ENCODE measurements at regions not wholly inside any gene's neighbourhood (a gene's known extent, or its start where the extent isn't known, plus 50 kb on each side); places are given as distances from the start of the nearest gene placed in this dataset.

- H3K36me3 Mint-ChIP-seq (ENCODE audit: insufficient read depth in 1 of 3, low read depth in 3 of 3): peaks cover 0 to 4% (median 0%) of the 10 kb centered on the region in 3 experiments; a peak in 5 of 7 replicates
- H2BK15ac ChIP-seq (ENCODE audit: low read depth, low read length): no peak overlapping the region
- H3K4me3 Mint-ChIP-seq: no peak overlapping the region
- H3K4me2 ChIP-seq (ENCODE audit: insufficient read depth, insufficient read length, low read length): no peak overlapping the region
- no peaks in the 10 kb centered on the region for H3K27me3 ChIP-seq (ENCODE audit: insufficient read depth, low read length)
- H3K18ac ChIP-seq (ENCODE audit: insufficient read length, low read depth, low read length): no peak overlapping the region
- H3K56ac ChIP-seq (ENCODE audit: insufficient read length, low read depth, low read length): no peak overlapping the region
- no peak overlapping the region for H3K27ac ChIP-seq (ENCODE audit: insufficient read length, low read depth, low read length)
- no peak overlapping the region for H2BK12ac ChIP-seq (ENCODE audit: insufficient read length, low read depth, low read length)
- DNase-seq: no peak
- no peak overlapping the region for H2AK5ac ChIP-seq (ENCODE audit: insufficient read length, low read length)
- H2BK120ac ChIP-seq (ENCODE audit: low read depth, low read length, poor library complexity, severe bottlenecking): no peak overlapping the region
- H4K20me1 ChIP-seq (ENCODE audit: control insufficient read depth, insufficient read depth, insufficient read length): no peaks in the 10 kb centered on the region
- H3K79me2 ChIP-seq (ENCODE audit: insufficient read depth, low read length): no peaks in the 10 kb centered on the region
- no peak overlapping the region for H3K9ac ChIP-seq (ENCODE audit: extremely low read depth, insufficient read length, low read length)
- H3K4me1 Mint-ChIP-seq: no peaks in the 10 kb centered on the region
- no peak overlapping the region for H3K23ac ChIP-seq (ENCODE audit: insufficient read length, low read depth, low read length)
- H3K9me3 Mint-ChIP-seq: peaks cover 12 to 15% of the 10 kb centered on the region in 2 experiments; a peak in 4 of 5 replicates
- no peak overlapping the region for H3K14ac ChIP-seq (ENCODE audit: insufficient read depth, low read length)
- WGBS (ENCODE audit: extremely low coverage, insufficient read length, low lambda C conversion rate): no CpG with 5 or more reads among the region's 1 CpG
- H4K91ac ChIP-seq (ENCODE audit: insufficient read length, low read depth, low read length): no peak overlapping the region
- no peak for TF ChIP-seq CTCF (conservative IDR thresholded peaks at IDR 0.05)
- H3K9me3 ChIP-seq (ENCODE audit: control insufficient read depth, low read depth, low read length): no peaks in the 10 kb centered on the region
- H3T11ph ChIP-seq (ENCODE audit: low read length): no peak overlapping the region
- no peaks in the 10 kb centered on the region for H3K27me3 Mint-ChIP-seq (ENCODE audit: low read depth)
- H4K8ac ChIP-seq (replicated peaks; ENCODE audit: insufficient read length, low read depth, low read length): no peak overlapping the region
- H4K5ac ChIP-seq (ENCODE audit: insufficient read length, low read depth, low read length): no peak overlapping the region
- H2BK5ac ChIP-seq (ENCODE audit: insufficient read length, low read length): no peak overlapping the region
- H3K79me1 ChIP-seq (ENCODE audit: insufficient read depth, low read depth, low read length, poor library complexity, severe bottlenecking): no peaks in the 10 kb centered on the region
- no peaks in the 10 kb centered on the region for H3K4me1 ChIP-seq (ENCODE audit: insufficient read depth, low read length)
- no peak overlapping the region for H2BK20ac ChIP-seq (ENCODE audit: low read depth, low read length, poor library complexity, severe bottlenecking)
- H3K4ac ChIP-seq (ENCODE audit: low read depth, low read length): no peak overlapping the region
- H2AFZ ChIP-seq (ENCODE audit: low read length): no peak overlapping the region
- no peaks in the 10 kb centered on the region for H3K23me2 ChIP-seq (ENCODE audit: insufficient read length, low read depth, low read length, poor library complexity, severe bottlenecking)
- no peak overlapping the region for H3K27ac Mint-ChIP-seq
Measured at GRCh38 chr5:30287890-30288289, 905.6 kb upstream of the CDH6 start.

All from H9 (cell line).